HG02798 (cell line): ENCODE measurements at regions not wholly inside any gene's neighbourhood (a gene's known extent, or its start where the extent isn't known, plus 50 kb on each side); places are given as distances from the start of the nearest gene placed in this dataset.
A peak's percentile ranks its signal among the peaks of the same experiment; 100 is the strongest.
"Not testable (repeated sequence)": the region's sequence is repeated elsewhere in the genome, so short reads cannot be mapped to it uniquely, and the experiment has no call there.

Experiments used
- ATAC-seq: cut with Tn5 transposase; IDR thresholded peaks from one replicate; pipeline ENCODE4 v1.9.1; 2021; ENCODE audit warnings: mild to moderate bottlenecking; ENCODE audit not compliant: unreplicated experiment, poor library complexity

DNA sequence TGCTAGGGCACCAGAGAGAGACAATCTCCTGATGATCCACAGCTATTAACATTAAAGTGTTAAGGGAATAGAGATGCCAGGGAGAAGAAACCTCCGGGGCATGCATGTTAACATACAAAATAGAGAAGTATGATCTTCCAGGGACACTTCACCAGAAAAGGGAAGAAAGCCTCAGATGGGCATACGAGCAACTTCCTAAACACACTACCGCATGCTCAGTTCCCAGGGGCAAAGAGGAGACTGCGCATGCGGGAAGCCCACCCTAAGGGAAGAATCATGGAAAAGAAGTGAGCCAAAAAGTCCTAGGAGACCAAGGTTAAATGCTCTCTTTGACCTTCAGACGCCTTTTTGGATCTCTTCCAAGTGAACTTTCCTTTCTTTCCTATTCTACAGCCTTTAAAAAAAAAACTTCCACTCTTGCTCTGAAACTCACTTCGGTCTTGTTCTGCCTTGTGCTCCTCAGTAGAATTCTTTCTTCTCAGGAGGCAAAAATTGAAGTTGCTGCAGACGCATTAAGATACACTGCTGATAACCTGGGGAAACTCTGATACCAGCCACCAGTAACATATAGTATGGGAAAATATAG lies 1211.3 kb downstream of the REEP3 start:
- no peak for ATAC-seq

DNA sequence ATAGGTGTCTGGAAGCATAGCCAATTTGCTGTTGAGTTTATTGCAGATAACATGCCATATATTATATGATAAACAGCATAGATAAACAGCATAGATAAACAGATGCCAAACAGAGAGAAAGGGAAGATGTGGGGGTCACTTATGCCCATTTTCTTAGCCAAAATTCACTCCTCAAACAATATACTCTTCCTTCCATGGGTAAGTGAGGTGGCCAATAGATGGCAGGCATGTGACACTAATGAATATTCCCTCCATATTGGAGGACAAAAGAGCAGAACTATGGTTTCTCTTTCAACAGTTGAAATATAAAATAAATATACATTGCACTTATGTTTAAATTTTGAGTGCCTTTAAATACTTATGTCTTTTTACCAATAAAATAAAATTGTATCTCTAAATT lies 1212.8 kb downstream of the REEP3 start:
- ATAC-seq, result peak; percentile 59

DNA sequence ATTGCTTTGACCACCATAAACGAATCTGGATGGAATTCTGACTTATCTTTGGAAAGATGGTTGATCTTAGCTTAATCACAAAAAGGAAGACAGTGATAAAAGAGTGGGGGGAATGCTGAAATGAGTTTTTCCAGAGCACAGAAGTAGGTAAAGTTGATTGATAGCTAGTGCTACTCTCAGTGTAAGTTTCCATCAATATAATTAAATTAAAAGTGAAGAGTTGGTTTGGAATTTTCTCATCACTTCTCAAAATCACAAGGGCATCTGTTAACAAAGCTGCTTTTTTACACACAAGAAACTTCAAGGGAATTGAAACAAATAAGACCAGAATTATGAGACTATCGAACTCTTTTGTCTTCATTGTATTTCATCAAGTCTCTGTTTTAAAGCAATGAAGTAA lies 1217.3 kb downstream of the REEP3 start:
- ATAC-seq, result no peak

DNA sequence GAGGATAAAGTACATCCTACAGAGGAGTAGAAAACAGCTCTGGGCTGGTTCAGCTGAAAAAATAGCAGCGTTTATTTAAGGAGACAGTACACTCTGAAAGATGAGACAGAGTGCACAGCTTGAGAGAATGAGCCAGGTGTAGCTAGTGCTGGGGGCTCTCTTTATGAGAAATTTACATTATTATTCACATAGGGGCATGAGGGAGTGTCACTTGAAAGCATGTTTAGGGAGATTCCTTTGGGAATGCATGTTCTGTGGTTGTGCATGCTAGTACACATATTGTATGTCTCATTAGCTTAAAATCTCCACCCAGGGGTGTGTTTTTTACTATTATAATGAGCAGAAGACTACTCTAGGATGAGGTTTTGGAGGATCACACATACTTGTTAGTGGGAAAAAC lies 1224.4 kb downstream of the REEP3 start:
- no peak for ATAC-seq

DNA sequence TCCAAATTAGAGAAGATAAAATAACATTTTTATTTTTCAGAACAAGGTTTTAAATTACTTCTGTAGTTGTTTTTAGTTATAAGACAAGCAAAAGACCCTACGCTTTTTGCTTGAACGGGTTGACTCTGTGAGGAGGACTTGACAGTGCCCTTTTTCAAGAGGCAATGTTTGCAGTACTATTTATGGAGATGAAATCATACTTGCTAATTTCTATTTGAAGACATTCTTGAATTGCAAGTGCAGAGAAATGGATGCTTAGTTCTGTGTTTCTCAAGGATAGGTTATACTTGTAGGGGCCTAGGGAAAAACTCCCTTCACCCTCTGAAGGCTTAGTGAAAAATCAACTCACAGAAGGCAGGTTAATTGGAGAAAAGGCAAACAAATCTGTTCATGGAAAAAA lies 1229.5 kb downstream of the REEP3 start:
- no peak for ATAC-seq

DNA sequence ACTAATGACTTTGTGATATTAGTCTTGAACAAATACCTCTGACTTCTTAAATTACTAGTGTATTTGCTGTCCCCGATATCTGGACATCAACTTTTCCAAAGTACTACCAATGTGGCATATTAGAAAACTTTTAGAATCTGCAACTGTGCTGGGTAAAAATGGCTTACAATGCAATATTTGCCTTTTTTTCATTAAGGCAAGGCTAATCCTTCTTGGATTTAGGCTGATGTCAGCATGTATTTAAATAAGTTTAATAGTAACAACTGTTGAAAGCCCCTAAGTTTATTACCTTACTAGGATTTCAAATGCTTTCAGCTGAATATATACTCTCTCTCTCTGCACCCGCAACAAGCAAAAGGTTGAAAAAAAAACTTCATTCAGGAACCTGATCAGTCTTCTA lies 1232.3 kb downstream of the REEP3 start:
- ATAC-seq, result no peak

DNA sequence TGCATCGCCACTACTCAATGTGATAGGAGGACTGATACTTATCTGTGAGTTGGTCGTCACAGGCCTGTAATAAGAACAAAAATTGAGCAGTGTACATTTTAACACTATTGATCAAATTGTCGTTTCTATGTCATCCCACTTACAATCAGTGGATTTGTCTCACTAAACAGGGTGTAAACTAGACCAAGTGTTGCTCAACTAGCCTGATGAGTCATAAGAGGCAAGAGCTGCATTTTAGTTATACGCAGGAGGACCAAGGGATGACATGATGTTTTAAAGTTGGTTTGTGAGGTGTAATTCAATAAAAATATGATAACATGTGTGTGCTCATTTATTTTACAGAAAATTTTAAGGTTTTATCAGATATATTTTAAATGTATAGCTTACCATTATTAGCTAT lies 1239.2 kb downstream of the REEP3 start:
- ATAC-seq, result no peak

DNA sequence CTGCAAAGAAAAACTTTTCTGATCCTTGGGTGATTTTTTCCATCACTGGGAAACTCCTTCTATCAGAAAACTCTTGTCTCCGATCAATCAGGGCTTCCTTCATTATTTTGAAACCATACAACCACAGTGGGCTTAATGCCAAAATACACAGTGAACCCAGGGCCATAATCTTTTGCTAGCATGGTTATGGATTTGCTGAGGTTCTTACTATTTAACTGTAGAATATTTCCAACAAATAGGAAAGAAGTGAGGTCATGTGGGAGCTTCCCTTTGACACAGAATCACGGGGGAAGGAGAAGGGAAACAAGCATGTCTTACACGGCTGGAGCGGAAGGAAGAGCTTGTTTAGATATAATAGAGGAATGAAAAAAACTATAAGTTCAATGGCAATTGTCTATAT lies 1241.7 kb downstream of the REEP3 start:
- no peak for ATAC-seq

DNA sequence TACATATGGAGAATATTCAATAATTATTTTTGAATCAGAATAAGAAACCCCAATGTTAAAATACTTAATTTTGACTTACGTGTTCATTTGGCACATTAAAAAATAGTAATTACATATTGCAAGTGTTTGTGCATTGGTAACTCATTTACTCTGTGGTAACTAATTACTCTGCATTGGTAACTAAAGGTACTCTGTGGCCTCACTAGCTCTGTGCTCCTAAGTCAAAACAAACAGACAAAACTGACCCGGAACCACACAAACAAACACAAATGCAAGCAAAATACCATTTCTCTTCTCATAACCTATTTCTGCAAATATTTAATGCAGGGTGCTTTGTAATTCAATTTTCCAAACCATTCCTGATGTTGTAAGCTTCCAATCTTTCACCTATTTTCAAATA lies 1244.3 kb downstream of the REEP3 start:
- ATAC-seq, result no peak

DNA sequence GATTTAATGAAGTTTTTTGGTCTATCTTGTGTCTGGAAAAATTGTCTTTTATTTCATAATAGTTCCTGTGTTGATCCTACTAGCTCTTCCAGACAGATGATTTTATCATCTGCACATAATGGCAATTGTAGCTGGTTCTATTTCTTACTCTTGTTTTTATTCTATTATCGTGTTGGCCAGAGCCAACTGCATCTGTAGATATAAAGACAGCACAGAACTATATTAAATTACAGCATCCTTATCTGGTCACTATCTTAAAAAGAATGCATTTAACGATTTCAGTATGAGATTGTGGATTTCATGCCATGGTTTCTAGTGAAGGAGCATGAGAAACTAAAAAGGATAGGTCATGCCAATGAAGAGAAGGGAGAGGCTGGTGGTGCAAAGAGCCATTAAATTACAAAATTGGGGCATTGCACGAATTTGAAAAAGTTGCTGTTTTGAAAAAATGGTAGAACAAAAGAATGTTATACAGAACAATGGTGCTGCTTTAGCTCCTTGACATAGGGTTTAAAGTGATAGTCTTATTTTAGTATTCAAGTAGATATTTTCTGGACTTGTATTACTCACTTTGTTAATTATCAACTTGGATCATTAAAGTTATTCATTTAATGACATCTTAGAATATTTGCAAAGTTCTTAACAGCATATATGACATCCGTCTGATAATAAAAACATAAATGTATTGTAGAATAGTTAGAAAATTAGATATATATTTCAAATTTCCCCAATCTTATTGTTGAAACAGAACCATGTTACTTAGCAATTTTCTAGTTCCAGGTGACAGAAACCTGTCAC lies 1250.3 kb downstream of the REEP3 start:
- no peak for ATAC-seq

DNA sequence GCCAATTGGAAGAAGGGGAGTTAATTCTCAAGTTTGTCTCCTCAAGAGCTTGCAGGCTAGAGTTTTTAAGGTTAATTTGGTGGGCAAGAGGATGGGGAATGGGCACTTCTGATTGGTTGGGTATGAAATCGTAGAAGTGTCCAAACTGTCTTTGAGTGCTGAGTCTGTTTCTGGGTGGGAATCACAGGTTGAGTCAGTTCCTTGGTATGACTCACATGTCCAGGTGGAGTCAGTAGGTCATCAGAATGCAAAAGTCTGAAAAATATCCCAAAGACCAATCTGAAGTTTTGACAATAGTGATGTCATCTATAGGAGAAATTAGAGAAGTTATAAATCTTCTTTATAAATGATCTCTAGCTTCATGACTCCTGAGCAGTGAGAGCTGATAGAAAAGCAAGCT lies 1252.2 kb downstream of the REEP3 start:
- ATAC-seq, result no peak

DNA sequence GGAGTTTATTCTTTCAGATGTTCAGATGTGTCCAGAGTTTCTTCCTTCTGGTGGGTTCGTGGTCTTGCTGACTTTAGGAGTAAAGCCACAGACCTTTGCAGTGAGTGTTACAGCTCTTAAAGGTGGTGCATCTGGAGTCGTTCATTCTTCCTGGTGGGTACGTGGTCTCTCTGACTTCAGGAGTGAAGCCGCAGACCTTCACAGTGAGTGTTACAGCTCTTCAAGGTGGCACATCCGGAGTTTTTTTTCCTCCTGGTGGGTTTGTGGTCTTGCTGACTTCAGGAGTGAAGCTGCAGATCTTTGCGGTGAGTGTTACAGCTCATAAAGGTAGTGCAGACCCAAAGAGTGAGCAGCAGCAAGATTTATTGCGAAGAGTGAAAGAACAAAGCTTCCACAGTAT lies 1263.2 kb downstream of the REEP3 start:
- not testable (repeated sequence) for ATAC-seq

DNA sequence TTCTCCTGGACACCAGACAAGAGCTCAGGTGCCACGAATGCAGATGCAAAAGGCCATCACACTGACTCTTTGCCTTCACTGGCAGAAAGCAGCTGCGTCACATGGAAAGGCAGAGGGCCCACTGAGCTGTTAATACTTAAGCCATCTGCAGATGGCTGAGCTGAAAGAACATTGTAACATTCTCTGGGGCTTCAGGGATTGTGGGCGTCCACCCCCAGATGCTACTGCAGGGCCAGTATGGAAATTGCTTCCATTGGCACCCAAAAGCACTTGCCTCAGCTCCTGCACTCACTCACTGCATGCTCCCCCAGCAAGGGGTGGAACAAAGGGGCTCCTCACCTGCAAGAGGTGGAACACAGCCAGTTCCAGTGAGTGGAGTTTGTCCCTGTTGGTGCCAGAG lies 1264.6 kb downstream of the REEP3 start:
- ATAC-seq, result no peak

DNA sequence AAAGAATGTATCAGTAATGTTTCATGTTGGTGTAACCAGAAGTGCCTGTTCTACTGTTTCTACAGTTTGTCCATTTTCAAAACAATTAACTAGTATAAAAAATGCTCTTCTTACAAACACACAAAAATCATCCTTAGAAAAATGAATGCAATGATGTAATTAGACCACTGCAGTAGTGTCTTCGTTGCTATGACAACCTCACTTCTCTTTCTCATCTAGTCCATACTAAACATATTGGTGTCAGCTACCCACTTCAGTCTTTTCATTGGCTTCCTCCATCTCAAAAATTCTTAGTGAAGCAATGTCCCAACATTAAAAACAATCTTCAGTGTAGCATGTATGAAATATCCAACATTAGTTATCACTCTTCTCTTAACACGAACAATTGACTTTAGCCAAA lies 1265.8 kb downstream of the REEP3 start:
- no peak for ATAC-seq

DNA sequence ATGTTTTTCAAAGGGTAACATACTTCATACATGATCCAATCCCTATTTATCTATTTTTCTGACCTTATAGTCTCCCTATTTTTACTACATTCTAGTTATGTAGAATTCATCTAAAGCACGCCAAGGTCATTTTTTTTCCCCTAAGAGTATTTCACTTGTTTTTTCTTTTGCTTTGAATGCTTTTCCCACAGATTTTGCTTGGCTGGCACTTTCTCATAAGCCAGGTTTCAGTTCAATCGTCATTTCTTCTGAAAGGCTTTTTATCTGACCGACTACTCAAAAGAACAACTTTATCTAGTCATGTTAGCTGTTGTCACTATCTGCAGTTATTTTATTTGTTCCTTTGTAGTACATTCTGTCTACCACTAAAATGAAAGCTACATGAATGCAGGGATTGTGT lies 1274.6 kb downstream of the REEP3 start:
- ATAC-seq, result no peak

DNA sequence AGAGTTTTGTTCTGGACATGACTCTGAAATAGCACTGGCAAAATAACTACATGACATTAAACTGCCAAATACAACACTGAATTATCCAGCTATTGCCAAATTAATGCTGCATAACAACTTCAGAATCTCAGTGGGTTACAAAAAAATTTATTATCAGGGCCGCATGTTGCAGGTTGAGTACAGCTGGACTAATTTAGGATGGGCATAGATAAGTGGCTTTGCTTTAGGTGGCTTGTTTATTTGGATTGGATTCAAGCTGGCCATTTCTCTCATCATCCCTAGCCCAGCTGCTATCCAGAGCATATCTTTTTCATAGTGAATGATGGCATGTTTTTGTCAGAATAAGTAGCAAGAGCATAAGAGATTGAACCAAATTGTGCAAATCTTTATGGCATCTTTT lies 1277.1 kb downstream of the REEP3 start:
- no peak for ATAC-seq

DNA sequence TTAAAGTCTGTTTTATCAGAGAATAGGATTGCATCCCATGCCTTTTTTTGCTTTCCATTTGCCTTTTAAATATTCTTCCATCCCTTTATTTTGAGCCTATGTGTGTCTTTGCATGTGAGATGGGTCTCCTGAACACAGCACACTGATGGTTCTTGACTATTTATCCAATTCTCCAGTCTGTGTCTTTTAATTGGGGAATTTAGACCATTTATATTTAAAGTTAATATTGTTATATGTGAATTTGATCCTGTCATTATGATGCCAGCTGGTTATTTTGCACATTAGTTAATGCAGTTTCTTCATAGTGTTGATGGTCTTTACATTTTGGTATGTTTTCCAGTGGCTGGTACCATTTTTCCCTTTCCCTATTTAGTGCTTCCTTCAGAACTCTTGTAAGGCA lies 1287.0 kb downstream of the REEP3 start:
- not testable (repeated sequence) for ATAC-seq

DNA sequence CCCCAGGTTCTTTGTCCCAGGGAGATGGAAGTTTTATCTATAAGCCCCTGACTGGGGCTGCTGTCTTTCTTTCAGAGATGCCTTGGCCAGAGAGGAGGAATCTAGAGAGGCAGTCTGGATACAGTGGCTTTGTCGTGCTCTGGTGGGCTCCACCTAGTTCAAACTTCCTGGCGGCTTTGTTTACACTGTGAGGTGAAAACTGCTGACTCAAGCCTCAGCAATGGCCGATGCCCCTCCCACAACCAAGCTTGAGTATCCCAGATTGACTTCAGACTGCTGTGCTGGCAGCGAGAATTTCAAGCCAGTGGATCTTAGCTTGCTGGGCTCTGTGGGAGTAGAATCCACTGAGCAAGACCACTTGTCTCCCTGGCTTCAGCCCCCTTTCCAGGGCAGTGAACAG lies 1288.8 kb downstream of the REEP3 start:
- ATAC-seq, result not testable (repeated sequence)

DNA sequence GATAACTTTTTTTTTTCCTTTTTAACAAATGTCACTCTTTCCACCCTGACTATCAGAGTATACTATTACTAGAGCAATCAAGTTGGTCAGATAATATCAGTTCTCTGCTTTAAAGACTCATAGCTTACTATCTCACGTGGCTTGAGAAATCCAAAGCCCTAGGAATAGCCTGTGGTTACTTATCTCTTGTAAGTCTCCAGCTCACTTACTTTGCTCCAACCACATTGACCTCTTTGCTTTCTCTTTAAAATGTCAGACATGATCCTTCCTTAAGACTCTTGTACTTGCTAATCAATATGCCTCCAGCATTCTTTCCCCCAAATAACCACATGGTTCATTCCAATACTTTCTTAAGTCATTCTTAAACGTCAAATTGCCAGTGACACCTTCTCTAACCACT lies 1292.2 kb downstream of the REEP3 start:
- no peak for ATAC-seq

DNA sequence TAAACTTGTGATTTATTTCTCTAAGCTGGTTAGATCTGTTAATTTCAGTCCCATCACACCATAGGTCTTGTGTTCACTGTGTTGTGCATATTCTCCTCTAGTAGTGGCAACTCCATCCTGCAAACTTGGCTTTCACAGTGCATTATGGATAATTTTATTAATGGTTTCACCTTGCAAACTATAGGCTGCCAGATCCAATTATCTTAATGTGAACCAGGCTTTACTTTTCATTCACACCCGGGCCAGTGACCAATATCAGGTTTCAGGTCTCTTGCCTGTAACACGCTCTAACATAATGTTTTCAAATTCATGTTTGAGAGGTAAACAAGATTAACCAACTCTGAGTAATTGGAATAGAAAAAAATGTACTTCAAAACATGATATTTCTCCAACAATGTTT lies 1293.0 kb downstream of the REEP3 start:
- ATAC-seq, result no peak

DNA sequence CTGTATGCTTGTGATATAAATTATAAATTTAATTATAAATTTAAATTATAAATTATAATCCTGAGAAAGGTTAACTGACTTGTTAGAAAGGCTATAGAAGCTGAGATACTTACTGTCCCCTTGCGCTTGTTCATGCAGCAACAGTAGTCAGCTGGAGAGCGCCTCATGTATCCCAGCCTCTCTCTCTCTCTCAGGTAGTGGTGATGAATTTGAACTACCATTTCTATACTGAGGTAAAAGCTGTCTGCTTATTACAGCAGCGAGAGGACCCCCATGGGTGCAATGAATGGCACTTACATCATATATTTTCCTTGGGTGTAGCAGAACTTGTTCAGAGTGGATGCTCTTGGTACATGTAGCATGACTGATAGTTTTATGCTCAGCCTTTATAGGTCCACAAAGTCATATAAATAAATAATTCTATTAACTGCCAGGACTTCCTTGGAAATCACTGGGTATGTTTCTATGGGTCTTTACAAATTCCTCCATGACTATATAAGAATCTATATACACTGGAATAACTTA lies 1308.7 kb downstream of the REEP3 start:
- ATAC-seq, result no peak

DNA sequence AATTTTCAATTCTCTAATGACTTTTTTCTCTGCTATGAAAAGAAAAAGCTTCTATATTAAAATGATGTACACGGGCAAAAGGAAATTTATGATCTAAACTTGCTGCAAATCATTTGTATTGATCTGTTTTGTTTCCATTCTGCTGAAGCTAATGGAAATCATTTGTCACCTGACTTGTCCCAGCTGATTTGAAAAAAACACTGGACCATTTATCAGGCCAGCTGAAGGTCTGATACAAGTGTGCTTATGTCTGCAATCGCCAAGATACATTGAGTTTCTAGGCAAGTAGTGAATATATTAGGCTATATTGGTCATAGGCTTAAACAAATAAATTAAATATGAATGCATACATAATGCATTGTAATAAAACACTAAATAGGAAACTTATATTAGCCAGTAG lies 1309.7 kb downstream of the REEP3 start:
- no peak for ATAC-seq
